HepG2 (cell line): ENCODE measurements at regions not wholly inside any gene's neighbourhood (a gene's known extent, or its start where the extent isn't known, plus 50 kb on each side); places are given as distances from the start of the nearest gene placed in this dataset.

Experiments
- ATAC-seq: fragments of 200-7000 bp; cut with Tn5 transposase; 3 replicates; pipeline ENCODE4 v1.9.1; 2020; ENCODE audit warnings: mild to moderate bottlenecking, moderate library complexity
- BruUV-seq: library from RNA; stranded (reverse); fragments of 400-500 nt; replicated peaks from 2 replicates; lab custom pipeline; 2021; lab: Mats Ljungman, UMichigan
- CTCF ChIA-PET: fragments of 300-600 bp; formaldehyde crosslinking; extraction: SDS; loops from one replicate; lab custom pipeline; 2021; ENCODE audit warnings: low total read pairs, inconsistent platforms, low intra/inter-chr PET ratio; lab: Yijun Ruan, JAX
- POLR2A ChIA-PET: fragments of 350-600 bp; sonication (Branson Sonifier 250); formaldehyde crosslinking; loops from one replicate; lab custom pipeline; 2020; ENCODE audit warnings: antibody characterized with exemption, inconsistent platforms; lab: Yijun Ruan, JAX
- DNase-seq: peaks from one replicate; pipeline ENCODE4 v3.0.0-alpha.2; 2015; ENCODE audit warnings: low spot score
- FAIRE-seq: peaks from 3 replicates; lab custom pipeline; 2011; peaks lifted over from hg19 to GRCh38; lab: Jason Lieb, UNC
- H2AFZ ChIP-seq: one replicate; pipeline ENCODE4 v1.6.1; 2011; ENCODE audit warnings: low read length, inconsistent platforms
- H3K27ac ChIP-seq: fragments of 300-600 bp; 3 replicates; pipeline ENCODE4 v1.8.0; 2011; ENCODE audit warnings: mixed run types, mild to moderate bottlenecking, mixed read lengths, low read length, inconsistent platforms; ENCODE audit not compliant: insufficient read depth; ENCODE audit errors: extremely low read length
- H3K27me3 ChIP-seq, 2 experiments: fragments of 200-600 bp in 1 of 2; 2 replicates in 1 of 2; 3 replicates in 1 of 2; pipeline versions ENCODE4 v1.6.0 to v1.8.0; 2011; ENCODE audit warnings: low read length in 2 of 2, mild to moderate bottlenecking in 2 of 2, moderate library complexity in 2 of 2, inconsistent platforms in 1 of 2; ENCODE audit not compliant: insufficient read depth in 2 of 2, control insufficient read depth in 1 of 2
- H3K36me3 ChIP-seq, 2 experiments: fragments of 200-600 bp in 1 of 2; replicated peaks in 1 of 2; 2 replicates in 1 of 2; 3 replicates in 1 of 2; pipeline versions ENCODE4 v1.5.1 to v1.8.0; 2011; ENCODE audit warnings: low read length in 2 of 2, inconsistent platforms in 1 of 2; ENCODE audit not compliant: insufficient read depth in 2 of 2, control insufficient read depth in 1 of 2
- H3K4me1 ChIP-seq: 2 replicates; pipeline ENCODE4 v1.5.1; 2012; ENCODE audit warnings: low read length, inconsistent platforms; ENCODE audit not compliant: insufficient read depth
- H3K4me2 ChIP-seq: 2 replicates; pipeline ENCODE4 v1.6.0; 2011; ENCODE audit warnings: low read depth, low read length, inconsistent platforms
- H3K4me3 ChIP-seq, 3 experiments: fragments of 200-600 bp in 1 of 3; sonication (generic), shearing (Covaris generic) in 1 of 3; replicated peaks in 1 of 3; 2 replicates each; pipeline ENCODE4 v1.5.1; 2011 to 2016; ENCODE audit warnings: low read length in 3 of 3, inconsistent platforms in 2 of 3, low read depth in 2 of 3, mild to moderate bottlenecking in 2 of 3, control low read depth in 1 of 3, mixed read lengths in 1 of 3; ENCODE audit not compliant: insufficient read depth in 1 of 3
- H3K79me2 ChIP-seq: one replicate; pipeline ENCODE4 v1.6.1; 2011; ENCODE audit warnings: low read length, inconsistent platforms; ENCODE audit not compliant: insufficient read depth
- H3K9ac ChIP-seq: 2 replicates; pipeline ENCODE4 v1.6.0; 2011; ENCODE audit warnings: mild to moderate bottlenecking, low read depth, low read length, inconsistent platforms; ENCODE audit not compliant: insufficient read depth
- H3K9me3 ChIP-seq: 2 replicates; pipeline ENCODE4 v1.5.1; 2012; ENCODE audit warnings: mild to moderate bottlenecking, low read length
- H4K20me1 ChIP-seq: 2 replicates; pipeline ENCODE4 v1.6.0; 2011; ENCODE audit warnings: inconsistent platforms, mild to moderate bottlenecking, low read length, moderate library complexity; ENCODE audit not compliant: insufficient read depth
- AKAP8 ChIP-seq: sonication (generic); formaldehyde crosslinking; IDR thresholded peaks from 2 replicates; pipeline ENCODE4 v1.5.1; 2020; ENCODE audit warnings: mild to moderate bottlenecking, missing genetic modification reagents
- DRAP1 ChIP-seq: IDR thresholded peaks from 2 replicates; pipeline ENCODE4 v1.6.1; 2016; ENCODE audit warnings: missing genetic modification reagents, missing compliant biosample characterization
- NCOA5 ChIP-seq: sonication (generic); formaldehyde crosslinking; IDR thresholded peaks from 2 replicates; pipeline ENCODE4 v1.4.0; 2020; ENCODE audit warnings: missing genetic modification reagents
- PHF8 ChIP-seq: sonication (generic); formaldehyde crosslinking; IDR thresholded peaks from 2 replicates; pipeline ENCODE4 v1.5.0; 2020; ENCODE audit warnings: missing genetic modification reagents
- PRMT3 ChIP-seq: sonication (generic); formaldehyde crosslinking; IDR thresholded peaks from 2 replicates; pipeline ENCODE4 v1.8.1; 2022; ENCODE audit warnings: low read depth, mild to moderate bottlenecking, moderate library complexity, missing genetic modification reagents, borderline replicate concordance
- ZNF20 ChIP-seq: sonication (generic); formaldehyde crosslinking; IDR thresholded peaks from 2 replicates; pipeline ENCODE4 v1.4.0; 2020; ENCODE audit warnings: mild to moderate bottlenecking, moderate library complexity, missing genetic modification reagents
- ZNF207 ChIP-seq: fragments of 450-650 bp; IDR thresholded peaks from 2 replicates; pipeline ENCODE4 v1.6.1; 2016; ENCODE audit warnings: antibody characterized with exemption, borderline replicate concordance
- ZNF225 ChIP-seq: sonication (generic); formaldehyde crosslinking; IDR thresholded peaks from 2 replicates; pipeline ENCODE4 v1.4.0; 2020; ENCODE audit warnings: mild to moderate bottlenecking, missing genetic modification reagents
- ZNF274 ChIP-seq: sonication (generic); formaldehyde crosslinking; IDR thresholded peaks from 2 replicates; pipeline ENCODE4 v1.5.1; 2020; ENCODE audit warnings: mild to moderate bottlenecking, missing genetic modification reagents
- ZNF501 ChIP-seq: sonication (generic); formaldehyde crosslinking; IDR thresholded peaks from 2 replicates; pipeline ENCODE4 v1.5.1; 2020; ENCODE audit warnings: mild to moderate bottlenecking, moderate library complexity, missing genetic modification reagents
- ZNF598 ChIP-seq: sonication (generic); formaldehyde crosslinking; IDR thresholded peaks from 2 replicates; pipeline ENCODE4 v1.5.1; 2020; ENCODE audit warnings: mild to moderate bottlenecking, missing genetic modification reagents, borderline replicate concordance
- WGBS: methylation state at CpG from one replicate; pipeline ENCODE4 v1.1.6; 2017; ENCODE audit warnings: low lambda C conversion rate; 5-methylcytosine and 5-hydroxymethylcytosine counted together
- in situ Hi-C: cut with HindIII; loops from 2 replicates; pipeline ENCODE4 v1.10.0; 2017; ENCODE audit warnings: low pct_unique_long_range_greater_than_20kb; ENCODE audit not compliant: extremely low pct_ligation_motif_present
- intact Hi-C: fragments of 100-400 bp; cut with micrococcal nuclease; formaldehyde crosslinking; loops from one replicate; pipeline ENCODE4 v1.10.0; 2022; ENCODE audit not compliant: unreplicated experiment

GRCh38 chr1:82260051-82260450, 459.3 kb downstream of the ADGRL2 start (continued):
- TF ChIP-seq ZNF501 (CRISPR knock-in tag) (no peak), ZNF274 (CRISPR knock-in tag) (no peak), ZNF207 (no peak)
- TF ChIP-seq, all 625 proteins: peak for 0

DNA sequence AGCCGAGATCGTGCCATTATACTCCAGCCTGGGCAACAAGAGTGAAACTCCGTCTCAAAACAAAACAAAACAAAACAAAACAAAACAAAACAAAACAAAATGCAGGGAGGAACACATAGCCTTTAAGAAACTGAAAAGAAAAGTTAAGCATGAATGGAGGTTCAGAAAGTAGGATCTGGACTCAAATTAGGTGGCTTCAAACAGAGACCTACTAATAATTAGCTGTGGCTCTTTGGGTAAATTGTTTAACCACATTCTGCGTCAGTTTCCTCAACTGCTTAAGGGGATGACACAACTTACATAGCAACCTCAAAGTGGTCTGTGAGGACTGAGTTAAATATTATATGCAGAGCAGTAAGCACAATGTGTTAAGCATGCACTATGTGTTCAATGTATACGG, 458.2 kb downstream of the ADGRL2 start:
- BruUV-seq: no TSS peak
- ATAC-seq: no peak

DNA sequence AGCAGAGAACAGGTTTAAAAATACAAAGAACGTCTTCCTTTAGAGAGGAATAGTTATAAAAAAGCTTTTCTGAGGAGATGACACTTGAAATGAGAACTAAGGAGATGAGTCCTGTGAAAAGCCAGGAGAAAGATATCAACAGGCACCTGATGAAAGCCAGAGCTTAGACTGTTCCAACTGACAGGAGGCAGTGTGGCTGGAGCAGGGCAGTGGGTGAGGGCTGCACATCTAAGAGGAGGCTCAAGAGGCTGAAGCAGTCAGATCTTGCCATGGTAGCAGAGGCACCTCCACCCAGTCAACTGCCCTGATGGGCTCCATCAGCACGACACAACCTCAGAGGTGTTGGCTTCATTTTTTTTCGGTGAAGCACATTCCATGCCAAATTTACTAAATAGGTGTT, 445.3 kb downstream of the ADGRL2 start:
- H3K36me3 ChIP-seq: no peaks in the 10 kb centered on the region
- BruUV-seq: no TSS peak
- in situ Hi-C loops (no loop called here), intact Hi-C loops (no loop called here)
- no peak overlapping the region for H3K4me3 ChIP-seq
- H3K9ac ChIP-seq: no peak overlapping the region
- no peak overlapping the region for H2AFZ ChIP-seq
- WGBS: 0% methylated on average over 3 of the region's 3 CpGs
- no peaks in the 10 kb centered on the region for H4K20me1 ChIP-seq
- TF ChIP-seq ZNF598 (CRISPR knock-in tag): no peak
- no peak for TF ChIP-seq NCOA5
- TF ChIP-seq PHF8 (CRISPR knock-in tag): no peak
- no peak for TF ChIP-seq ZNF20 (CRISPR knock-in tag)
- TF ChIP-seq PRMT3 (CRISPR knock-in tag): no peak
- TF ChIP-seq ZNF225 (CRISPR knock-in tag): no peak
- no peak for TF ChIP-seq DRAP1
- FAIRE-seq: no peak
- DNase-seq: no peak
- no peaks in the 10 kb centered on the region for H3K79me2 ChIP-seq
- H3K4me2 ChIP-seq: no peak overlapping the region
- CTCF ChIA-PET: no interaction called here
- H3K9me3 ChIP-seq: peaks cover 71% of the 10 kb centered on the region
- no peaks in the 10 kb centered on the region for H3K4me1 ChIP-seq
- ATAC-seq: no peak
- H3K27ac ChIP-seq: no peak overlapping the region
- H3K27me3 ChIP-seq: no peaks in the 10 kb centered on the region
- POLR2A ChIA-PET: no interaction called here

More for the DNA sequence above, 458.2 kb downstream of the ADGRL2 start:
- DNase-seq (no peak), FAIRE-seq (no peak)
- no peak for TF ChIP-seq AKAP8 (CRISPR knock-in tag)
- in situ Hi-C loops (no loop called here), intact Hi-C loops (no loop called here)
- no peaks in the 10 kb centered on the region for H3K27me3 ChIP-seq
- POLR2A ChIA-PET: no interaction called here
- no peaks in the 10 kb centered on the region for H4K20me1 ChIP-seq
- H3K36me3 ChIP-seq: no peaks in the 10 kb centered on the region
- WGBS: 25% methylated on average over 5 of the region's 5 CpGs
- H3K9ac ChIP-seq: no peak overlapping the region
- H3K27ac ChIP-seq: no peak overlapping the region
- no peak overlapping the region for H3K4me2 ChIP-seq
- CTCF ChIA-PET: no interaction called here
- no peak overlapping the region for H2AFZ ChIP-seq
- H3K4me1 ChIP-seq: no peaks in the 10 kb centered on the region
- peaks cover 35% of the 10 kb centered on the region for H3K9me3 ChIP-seq
- H3K4me3 ChIP-seq: no peak overlapping the region
- H3K79me2 ChIP-seq: no peaks in the 10 kb centered on the region
